Glutamatergic neuron (in vitro differentiated cells): ENCODE measurements at regions not wholly inside any gene's neighbourhood (a gene's known extent, or its start where the extent isn't known, plus 50 kb on each side); places are given as distances from the start of the nearest gene placed in this dataset.
"Not testable (repeated sequence)": the region's sequence is repeated elsewhere in the genome, so short reads cannot be mapped to it uniquely, and the experiment has no call there.

Source experiments
- DNase-seq: peaks from one replicate; pipeline ENCODE4 v3.0.0; 2022
- H3K27ac Mint-ChIP-seq: one replicate; pipeline ENCODE4 v1.8.0; 2020; ENCODE audit warnings: mild to moderate bottlenecking, mixed read lengths, inconsistent platforms; ENCODE audit not compliant: unreplicated experiment
- H3K27me3 Mint-ChIP-seq: one replicate; pipeline ENCODE4 v1.8.0; 2020; ENCODE audit warnings: mild to moderate bottlenecking, moderate library complexity, mixed read lengths, inconsistent platforms; ENCODE audit not compliant: unreplicated experiment
- H3K36me3 Mint-ChIP-seq: one replicate; pipeline ENCODE4 v1.8.0; 2020; ENCODE audit warnings: mild to moderate bottlenecking, mixed read lengths, inconsistent platforms; ENCODE audit not compliant: unreplicated experiment
- H3K4me1 Mint-ChIP-seq: one replicate; pipeline ENCODE4 v1.8.0; 2020; ENCODE audit warnings: mild to moderate bottlenecking, low read depth, mixed read lengths, inconsistent platforms; ENCODE audit not compliant: unreplicated experiment
- H3K4me3 Mint-ChIP-seq: one replicate; pipeline ENCODE4 v1.8.0; 2020; ENCODE audit warnings: mild to moderate bottlenecking, mixed read lengths, inconsistent platforms; ENCODE audit not compliant: unreplicated experiment
- H3K9me3 Mint-ChIP-seq: one replicate; pipeline ENCODE4 v1.8.0; 2020; ENCODE audit warnings: mild to moderate bottlenecking, moderate library complexity, mixed read lengths, inconsistent platforms; ENCODE audit not compliant: unreplicated experiment
- TF ChIP-seq, protein P1 (sequence below): fragments of 200-600 bp; sonication (generic); IDR thresholded peaks from one replicate; pipeline ENCODE4 v1.5.0; 2021; ENCODE audit not compliant: partially characterized antibody, unreplicated experiment

DNA sequence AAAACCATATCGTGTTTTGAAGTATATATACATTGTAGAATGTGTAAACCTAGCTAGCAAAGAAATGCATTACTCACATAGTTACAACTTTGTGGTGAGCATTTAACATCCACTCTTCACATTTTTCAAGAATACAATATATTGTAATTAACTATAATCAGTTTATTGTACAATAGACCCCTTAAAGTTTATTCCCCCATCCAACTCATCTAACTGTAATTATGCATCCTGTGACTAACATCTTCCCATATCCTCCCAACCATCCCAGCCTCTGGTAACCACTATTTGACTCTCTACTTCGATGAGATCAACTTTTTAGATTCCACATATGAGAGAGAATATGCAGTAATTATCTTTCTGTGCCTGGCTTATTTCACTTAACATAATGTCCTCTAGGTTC is 526.4 kb downstream of the KIF20B start:
- H3K4me3 Mint-ChIP-seq, result no peak overlapping the region
- H3K4me1 Mint-ChIP-seq, result no peaks in the 10 kb centered on the region
- H3K36me3 Mint-ChIP-seq, result no peaks in the 10 kb centered on the region
- TF ChIP-seq, protein P1, sequence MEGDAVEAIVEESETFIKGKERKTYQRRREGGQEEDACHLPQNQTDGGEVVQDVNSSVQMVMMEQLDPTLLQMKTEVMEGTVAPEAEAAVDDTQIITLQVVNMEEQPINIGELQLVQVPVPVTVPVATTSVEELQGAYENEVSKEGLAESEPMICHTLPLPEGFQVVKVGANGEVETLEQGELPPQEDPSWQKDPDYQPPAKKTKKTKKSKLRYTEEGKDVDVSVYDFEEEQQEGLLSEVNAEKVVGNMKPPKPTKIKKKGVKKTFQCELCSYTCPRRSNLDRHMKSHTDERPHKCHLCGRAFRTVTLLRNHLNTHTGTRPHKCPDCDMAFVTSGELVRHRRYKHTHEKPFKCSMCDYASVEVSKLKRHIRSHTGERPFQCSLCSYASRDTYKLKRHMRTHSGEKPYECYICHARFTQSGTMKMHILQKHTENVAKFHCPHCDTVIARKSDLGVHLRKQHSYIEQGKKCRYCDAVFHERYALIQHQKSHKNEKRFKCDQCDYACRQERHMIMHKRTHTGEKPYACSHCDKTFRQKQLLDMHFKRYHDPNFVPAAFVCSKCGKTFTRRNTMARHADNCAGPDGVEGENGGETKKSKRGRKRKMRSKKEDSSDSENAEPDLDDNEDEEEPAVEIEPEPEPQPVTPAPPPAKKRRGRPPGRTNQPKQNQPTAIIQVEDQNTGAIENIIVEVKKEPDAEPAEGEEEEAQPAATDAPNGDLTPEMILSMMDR, result no peak
- no peak for DNase-seq
- H3K27ac Mint-ChIP-seq, result no peak overlapping the region
- H3K9me3 Mint-ChIP-seq, result peaks cover 2% of the 10 kb centered on the region
- no peaks in the 10 kb centered on the region for H3K27me3 Mint-ChIP-seq

DNA sequence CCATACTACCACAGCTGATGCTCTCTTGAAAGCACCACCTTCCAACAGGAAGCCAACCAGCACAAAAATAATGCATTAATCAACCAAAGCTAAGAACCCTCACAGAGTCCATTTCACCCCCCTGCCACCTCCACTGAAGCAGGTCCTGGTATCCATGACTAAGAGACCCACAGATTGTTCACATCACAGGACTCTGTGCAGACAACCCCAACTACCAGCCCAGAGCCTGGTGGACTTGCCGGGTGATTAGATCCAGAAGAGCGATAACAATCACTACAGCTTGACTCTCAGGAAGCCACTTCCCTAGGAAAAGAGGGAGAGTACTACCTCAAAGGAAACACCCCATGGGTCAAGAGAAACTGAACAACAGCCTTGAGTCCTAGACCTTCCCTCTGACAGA is 528.1 kb downstream of the KIF20B start:
- Mint-ChIP-seq H3K4me1 (no peaks in the 10 kb centered on the region), H3K4me3 (no peak overlapping the region), H3K27ac (no peak overlapping the region), H3K36me3 (no peaks in the 10 kb centered on the region), H3K27me3 (peaks cover 3% of the 10 kb centered on the region), H3K9me3 (peaks cover 2% of the 10 kb centered on the region)
- TF ChIP-seq, protein P1, result no peak
- no peak for DNase-seq

DNA sequence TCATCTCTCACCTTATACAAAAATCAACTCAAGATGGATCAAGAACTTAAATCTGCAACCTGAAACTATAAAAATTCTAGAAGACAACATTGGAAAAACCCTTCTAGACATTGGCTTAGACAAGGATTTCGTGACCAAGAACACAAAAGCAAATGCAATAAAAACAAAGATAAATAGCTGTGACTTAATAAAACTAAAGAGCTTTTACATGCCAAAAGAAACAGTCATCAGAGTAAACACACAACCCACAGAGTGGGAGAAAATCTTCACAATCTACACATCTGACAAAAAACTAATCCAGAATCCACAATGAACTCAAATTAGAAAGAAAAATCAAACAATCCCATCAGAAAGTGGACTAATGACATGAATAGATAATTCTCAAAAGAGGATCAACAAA is 532.4 kb downstream of the KIF20B start:
- H3K4me1 Mint-ChIP-seq, H3K27me3 Mint-ChIP-seq, H3K4me3 Mint-ChIP-seq, H3K27ac Mint-ChIP-seq, DNase-seq, H3K9me3 Mint-ChIP-seq, H3K36me3 Mint-ChIP-seq: not testable (repeated sequence)

DNA sequence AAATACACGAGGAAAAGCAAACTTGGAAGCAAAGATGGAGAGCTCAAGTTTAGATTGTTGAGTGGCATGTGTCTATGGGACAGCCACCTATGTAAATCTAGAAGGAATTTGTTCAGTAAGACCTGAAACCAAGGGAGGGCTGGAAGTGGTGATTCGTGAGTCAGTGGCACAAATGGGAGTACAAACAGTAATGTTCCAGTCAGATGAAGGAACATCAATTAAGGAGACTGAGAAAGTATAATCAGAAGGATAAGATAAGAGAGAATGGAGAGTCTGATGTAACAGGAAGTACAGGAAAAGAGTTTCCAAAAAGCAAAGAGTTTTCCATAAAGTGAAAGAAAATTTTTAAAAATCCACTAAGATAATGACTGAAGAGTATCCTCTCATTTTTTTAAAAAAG is 544.2 kb downstream of the KIF20B start:
- Mint-ChIP-seq H3K9me3 (no peaks in the 10 kb centered on the region), H3K4me3 (no peak overlapping the region), H3K27me3 (no peaks in the 10 kb centered on the region), H3K27ac (no peak overlapping the region), H3K36me3 (no peaks in the 10 kb centered on the region), H3K4me1 (no peaks in the 10 kb centered on the region)
- no peak for DNase-seq
- TF ChIP-seq, protein P1, result no peak

DNA sequence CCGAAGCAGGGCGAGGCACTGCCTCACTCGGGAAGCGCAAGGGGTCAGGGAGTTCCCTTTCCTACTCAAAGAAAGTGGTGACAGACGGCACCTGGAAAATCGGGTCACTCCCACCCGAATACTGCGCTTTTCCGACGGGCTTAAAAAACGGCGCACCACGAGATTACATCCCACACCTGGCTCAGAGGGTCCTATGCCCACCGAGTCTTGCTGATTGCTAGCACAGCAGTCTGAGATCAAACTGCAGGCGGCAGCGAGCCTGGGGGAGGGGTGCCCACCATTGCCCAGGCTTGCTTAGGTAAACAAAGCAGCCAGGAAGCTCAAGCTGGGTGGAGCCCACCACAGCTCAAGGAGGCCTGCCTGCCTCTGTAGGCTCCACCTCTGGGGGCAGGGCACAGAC is 549.4 kb downstream of the KIF20B start:
- H3K4me3 Mint-ChIP-seq, H3K9me3 Mint-ChIP-seq, H3K4me1 Mint-ChIP-seq, H3K36me3 Mint-ChIP-seq, DNase-seq, H3K27me3 Mint-ChIP-seq, H3K27ac Mint-ChIP-seq: not testable (repeated sequence)

DNA sequence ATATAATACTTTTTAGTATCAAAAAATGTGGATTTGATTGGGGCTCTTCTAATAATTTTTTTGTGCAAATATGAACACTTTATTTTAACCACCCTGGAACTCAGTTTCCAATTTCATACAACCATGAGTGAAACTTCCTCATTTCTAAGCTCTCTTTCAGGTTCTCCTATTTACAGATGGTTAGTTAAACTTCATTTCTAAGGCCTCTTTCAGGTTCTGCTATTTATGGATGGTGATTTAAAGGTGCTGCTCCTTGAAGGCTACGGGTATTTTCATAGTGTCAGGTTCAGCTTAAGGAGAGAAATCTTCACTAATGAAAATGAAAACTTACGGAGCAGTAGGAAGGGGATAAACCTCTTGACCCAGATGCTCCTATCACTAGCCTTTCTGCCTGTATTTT is 568.3 kb downstream of the KIF20B start:
- Mint-ChIP-seq H3K9me3 (no peaks in the 10 kb centered on the region), H3K4me3 (no peak overlapping the region), H3K27ac (no peak overlapping the region), H3K36me3 (no peaks in the 10 kb centered on the region), H3K27me3 (no peaks in the 10 kb centered on the region), H3K4me1 (no peaks in the 10 kb centered on the region)
- no peak for DNase-seq
- TF ChIP-seq, protein P1, result no peak
